ENCODE measurements at regions not wholly inside any gene's neighbourhood (a gene's known extent, or its start where the extent isn't known, plus 50 kb on each side); places are given as distances from the start of the nearest gene placed in this dataset.
A peak's percentile ranks its signal among the peaks of the same experiment; 100 is the strongest.

GRCh38 chr7:9983048-9983447 is 990.6 kb upstream of the PHF14 start:
- H3K9me3 ChIP-seq (ENCODE audit: low read length): no peaks in the 10 kb centered on the region
- no peak overlapping the region for H3K9ac ChIP-seq (ENCODE audit: low read length)

GRCh38 chr7:10015687-10016086 is 958.0 kb upstream of the PHF14 start:
- Histone ChIP-seq H3K4me3 (ENCODE audit: low read depth, low read length, poor library complexity, severe bottlenecking) (no peak overlapping the region), H4K20me1 (ENCODE audit: insufficient read depth, low read length) (no peaks in the 10 kb centered on the region), H3K4me2 (ENCODE audit: low read length) (no peak overlapping the region), H2AFZ (ENCODE audit: low read length) (no peak overlapping the region), H3K4me1 (ENCODE audit: insufficient read depth, low read length, severe bottlenecking) (no peaks in the 10 kb centered on the region), H3K9me2 (ENCODE audit: low read depth, low read length) (no peaks in the 10 kb centered on the region), H3K36me3 (ENCODE audit: insufficient read depth, low read length) (no peaks in the 10 kb centered on the region), H3K79me2 (ENCODE audit: insufficient read depth, low read length) (no peaks in the 10 kb centered on the region), H3K27me3 (ENCODE audit: insufficient read depth, low read length) (no peaks in the 10 kb centered on the region), H3K9me3 (ENCODE audit: low read length) (0 out of 2 replicates have a peak, but pooled peaks cover 4% of the 10 kb centered on the region), H3K9ac (ENCODE audit: low read length) (no peak overlapping the region), H3F3A (ENCODE audit: insufficient read depth, low read length) (no peaks in the 10 kb centered on the region), H3K27ac (ENCODE audit: low read depth, low read length, poor library complexity, severe bottlenecking) (no peak overlapping the region)
- TF ChIP-seq EZH2 (IDR thresholded peaks at IDR 0.05; ENCODE audit: borderline replicate concordance, low read length) (no peak), CTCF (IDR thresholded peaks at IDR 0.05; ENCODE audit: low read length) (no peak)

More at GRCh38 chr7:9983048-9983447, 990.6 kb upstream of the PHF14 start:
- Histone ChIP-seq H3K36me3 (ENCODE audit: insufficient read depth, low read length) (no peaks in the 10 kb centered on the region), H3F3A (ENCODE audit: insufficient read depth, low read length) (no peaks in the 10 kb centered on the region), H3K9me2 (ENCODE audit: low read depth, low read length) (no peaks in the 10 kb centered on the region), H3K4me2 (ENCODE audit: low read length) (no peak overlapping the region), H3K4me3 (ENCODE audit: low read depth, low read length, poor library complexity, severe bottlenecking) (no peak overlapping the region), H3K4me1 (ENCODE audit: insufficient read depth, low read length, severe bottlenecking) (peaks cover 30% of the 10 kb centered on the region), H4K20me1 (ENCODE audit: insufficient read depth, low read length) (no peaks in the 10 kb centered on the region), H2AFZ (ENCODE audit: low read length) (no peak overlapping the region), H3K79me2 (ENCODE audit: insufficient read depth, low read length) (no peaks in the 10 kb centered on the region; the same call in 1 of the 2 replicates), H3K27me3 (ENCODE audit: insufficient read depth, low read length) (no peaks in the 10 kb centered on the region), H3K27ac (ENCODE audit: low read depth, low read length, poor library complexity, severe bottlenecking) (no peak overlapping the region)
- TF ChIP-seq EZH2 (IDR thresholded peaks at IDR 0.05; ENCODE audit: borderline replicate concordance, low read length) (no peak), CTCF (IDR thresholded peaks at IDR 0.05; ENCODE audit: low read length) (peak; percentile 24)

GRCh38 chr7:10022480-10022879 is 951.2 kb upstream of the PHF14 start:
- Histone ChIP-seq H3K27me3 (ENCODE audit: insufficient read depth, low read length) (no peaks in the 10 kb centered on the region), H3K4me1 (ENCODE audit: insufficient read depth, low read length, severe bottlenecking) (no peaks in the 10 kb centered on the region), H3K4me3 (ENCODE audit: low read depth, low read length, poor library complexity, severe bottlenecking) (no peak overlapping the region), H3F3A (ENCODE audit: insufficient read depth, low read length) (no peaks in the 10 kb centered on the region), H3K36me3 (ENCODE audit: insufficient read depth, low read length) (no peaks in the 10 kb centered on the region), H3K4me2 (ENCODE audit: low read length) (no peak overlapping the region), H3K79me2 (ENCODE audit: insufficient read depth, low read length) (no peaks in the 10 kb centered on the region), H3K9me3 (ENCODE audit: low read length) (no peaks in the 10 kb centered on the region), H3K9ac (ENCODE audit: low read length) (no peak overlapping the region), H3K9me2 (ENCODE audit: low read depth, low read length) (no peaks in the 10 kb centered on the region), H4K20me1 (ENCODE audit: insufficient read depth, low read length) (no peaks in the 10 kb centered on the region), H2AFZ (ENCODE audit: low read length) (no peak overlapping the region), H3K27ac (ENCODE audit: low read depth, low read length, poor library complexity, severe bottlenecking) (no peak overlapping the region)
- no peak for TF ChIP-seq CTCF (IDR thresholded peaks at IDR 0.05; ENCODE audit: low read length)
- no peak for TF ChIP-seq EZH2 (IDR thresholded peaks at IDR 0.05; ENCODE audit: borderline replicate concordance, low read length)

Data from OCI-LY1 (cell line).